ENCODE measurements at regions not wholly inside any gene's neighbourhood (a gene's known extent, or its start where the extent isn't known, plus 50 kb on each side); places are given as distances from the start of the nearest gene placed in this dataset.

GRCh38 chr2:12287220-12287751 lies 429.4 kb upstream of the TRIB2 start:
- no peak overlapping the region for H3K27ac ChIP-seq
- TF ChIP-seq ZFX (IDR thresholded peaks at IDR 0.05; ENCODE audit: borderline replicate concordance) (no peak), CTCF (IDR thresholded peaks at IDR 0.05) (no peak)

GRCh38 chr2:12288048-12288447 lies 428.7 kb upstream of the TRIB2 start:
- no peak for TF ChIP-seq ZFX (IDR thresholded peaks at IDR 0.05; ENCODE audit: borderline replicate concordance)
- no peak for TF ChIP-seq CTCF (IDR thresholded peaks at IDR 0.05)
- no peak overlapping the region for H3K27ac ChIP-seq

GRCh38 chr2:12289120-12289802 lies 427.5 kb upstream of the TRIB2 start:
- H3K27ac ChIP-seq: no peak overlapping the region
- no peak for TF ChIP-seq CTCF (IDR thresholded peaks at IDR 0.05)
- no peak for TF ChIP-seq ZFX (IDR thresholded peaks at IDR 0.05; ENCODE audit: borderline replicate concordance)

GRCh38 chr2:12291303-12291702 lies 425.4 kb upstream of the TRIB2 start:
- no peak for TF ChIP-seq ZFX (IDR thresholded peaks at IDR 0.05; ENCODE audit: borderline replicate concordance)
- no peak for TF ChIP-seq CTCF (IDR thresholded peaks at IDR 0.05)
- no peak overlapping the region for H3K27ac ChIP-seq

- no peak overlapping the region for H3K27ac ChIP-seq
- TF ChIP-seq ZFX (IDR thresholded peaks at IDR 0.05; ENCODE audit: borderline replicate concordance) (no peak), CTCF (IDR thresholded peaks at IDR 0.05) (no peak)
Measured at GRCh38 chr2:12293874-12294273, 422.9 kb upstream of the TRIB2 start.

- TF ChIP-seq ZFX (IDR thresholded peaks at IDR 0.05; ENCODE audit: borderline replicate concordance) (no peak), CTCF (IDR thresholded peaks at IDR 0.05) (no peak)
- H3K27ac ChIP-seq: no peak overlapping the region
Measured at GRCh38 chr2:12295856-12296519, 420.7 kb upstream of the TRIB2 start.

GRCh38 chr2:12296915-12297314 lies 419.8 kb upstream of the TRIB2 start:
- TF ChIP-seq ZFX (IDR thresholded peaks at IDR 0.05; ENCODE audit: borderline replicate concordance) (no peak), CTCF (IDR thresholded peaks at IDR 0.05) (no peak)
- H3K27ac ChIP-seq: no peak overlapping the region

All from 22Rv1 (cell line).